ENCODE measurements at regions not wholly inside any gene's neighbourhood (a gene's known extent, or its start where the extent isn't known, plus 50 kb on each side); places are given as distances from the start of the nearest gene placed in this dataset.

GRCh38 chr5:74279244-74279643 lies 361.3 kb downstream of the ENC1 start:
- TF ChIP-seq YY1 (tag by site-specific recombination; IDR thresholded peaks at IDR 0.05) (no peak), KLF1 (tag by site-specific recombination; IDR thresholded peaks at IDR 0.05) (no peak), ZNF626 (tag by site-specific recombination; IDR thresholded peaks at IDR 0.05) (no peak), ZNF121 (tag by site-specific recombination; IDR thresholded peaks at IDR 0.05) (no peak), TCF7L2 (IDR thresholded peaks at IDR 0.05; ENCODE audit: borderline replicate concordance, low read depth, low read length) (no peak), ZNF777 (tag by site-specific recombination; IDR thresholded peaks at IDR 0.05; ENCODE audit: borderline replicate concordance) (no peak), KLF16 (tag by site-specific recombination; IDR thresholded peaks at IDR 0.05) (no peak), PATZ1 (tag by site-specific recombination; IDR thresholded peaks at IDR 0.05) (no peak), ZNF791 (tag by site-specific recombination; IDR thresholded peaks at IDR 0.05) (no peak), ZBTB7A (tag by site-specific recombination; IDR thresholded peaks at IDR 0.05; ENCODE audit: low read depth) (no peak)
- TF ChIP-seq, protein P1, sequence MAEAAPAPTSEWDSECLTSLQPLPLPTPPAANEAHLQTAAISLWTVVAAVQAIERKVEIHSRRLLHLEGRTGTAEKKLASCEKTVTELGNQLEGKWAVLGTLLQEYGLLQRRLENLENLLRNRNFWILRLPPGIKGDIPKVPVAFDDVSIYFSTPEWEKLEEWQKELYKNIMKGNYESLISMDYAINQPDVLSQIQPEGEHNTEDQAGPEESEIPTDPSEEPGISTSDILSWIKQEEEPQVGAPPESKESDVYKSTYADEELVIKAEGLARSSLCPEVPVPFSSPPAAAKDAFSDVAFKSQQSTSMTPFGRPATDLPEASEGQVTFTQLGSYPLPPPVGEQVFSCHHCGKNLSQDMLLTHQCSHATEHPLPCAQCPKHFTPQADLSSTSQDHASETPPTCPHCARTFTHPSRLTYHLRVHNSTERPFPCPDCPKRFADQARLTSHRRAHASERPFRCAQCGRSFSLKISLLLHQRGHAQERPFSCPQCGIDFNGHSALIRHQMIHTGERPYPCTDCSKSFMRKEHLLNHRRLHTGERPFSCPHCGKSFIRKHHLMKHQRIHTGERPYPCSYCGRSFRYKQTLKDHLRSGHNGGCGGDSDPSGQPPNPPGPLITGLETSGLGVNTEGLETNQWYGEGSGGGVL (tag by site-specific recombination; IDR thresholded peaks at IDR 0.05), result no peak
- TF ChIP-seq, protein P2, sequence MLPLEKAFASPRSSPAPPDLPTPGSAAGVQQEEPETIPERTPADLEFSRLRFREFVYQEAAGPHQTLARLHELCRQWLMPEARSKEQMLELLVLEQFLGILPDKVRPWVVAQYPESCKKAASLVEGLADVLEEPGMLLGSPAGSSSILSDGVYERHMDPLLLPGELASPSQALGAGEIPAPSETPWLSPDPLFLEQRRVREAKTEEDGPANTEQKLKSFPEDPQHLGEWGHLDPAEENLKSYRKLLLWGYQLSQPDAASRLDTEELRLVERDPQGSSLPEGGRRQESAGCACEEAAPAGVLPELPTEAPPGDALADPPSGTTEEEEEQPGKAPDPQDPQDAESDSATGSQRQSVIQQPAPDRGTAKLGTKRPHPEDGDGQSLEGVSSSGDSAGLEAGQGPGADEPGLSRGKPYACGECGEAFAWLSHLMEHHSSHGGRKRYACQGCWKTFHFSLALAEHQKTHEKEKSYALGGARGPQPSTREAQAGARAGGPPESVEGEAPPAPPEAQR (tag by site-specific recombination; IDR thresholded peaks at IDR 0.05), result no peak
- TF ChIP-seq, protein P3, sequence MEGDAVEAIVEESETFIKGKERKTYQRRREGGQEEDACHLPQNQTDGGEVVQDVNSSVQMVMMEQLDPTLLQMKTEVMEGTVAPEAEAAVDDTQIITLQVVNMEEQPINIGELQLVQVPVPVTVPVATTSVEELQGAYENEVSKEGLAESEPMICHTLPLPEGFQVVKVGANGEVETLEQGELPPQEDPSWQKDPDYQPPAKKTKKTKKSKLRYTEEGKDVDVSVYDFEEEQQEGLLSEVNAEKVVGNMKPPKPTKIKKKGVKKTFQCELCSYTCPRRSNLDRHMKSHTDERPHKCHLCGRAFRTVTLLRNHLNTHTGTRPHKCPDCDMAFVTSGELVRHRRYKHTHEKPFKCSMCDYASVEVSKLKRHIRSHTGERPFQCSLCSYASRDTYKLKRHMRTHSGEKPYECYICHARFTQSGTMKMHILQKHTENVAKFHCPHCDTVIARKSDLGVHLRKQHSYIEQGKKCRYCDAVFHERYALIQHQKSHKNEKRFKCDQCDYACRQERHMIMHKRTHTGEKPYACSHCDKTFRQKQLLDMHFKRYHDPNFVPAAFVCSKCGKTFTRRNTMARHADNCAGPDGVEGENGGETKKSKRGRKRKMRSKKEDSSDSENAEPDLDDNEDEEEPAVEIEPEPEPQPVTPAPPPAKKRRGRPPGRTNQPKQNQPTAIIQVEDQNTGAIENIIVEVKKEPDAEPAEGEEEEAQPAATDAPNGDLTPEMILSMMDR (tag by site-specific recombination; IDR thresholded peaks at IDR 0.05), result no peak
- TF ChIP-seq, protein P4, sequence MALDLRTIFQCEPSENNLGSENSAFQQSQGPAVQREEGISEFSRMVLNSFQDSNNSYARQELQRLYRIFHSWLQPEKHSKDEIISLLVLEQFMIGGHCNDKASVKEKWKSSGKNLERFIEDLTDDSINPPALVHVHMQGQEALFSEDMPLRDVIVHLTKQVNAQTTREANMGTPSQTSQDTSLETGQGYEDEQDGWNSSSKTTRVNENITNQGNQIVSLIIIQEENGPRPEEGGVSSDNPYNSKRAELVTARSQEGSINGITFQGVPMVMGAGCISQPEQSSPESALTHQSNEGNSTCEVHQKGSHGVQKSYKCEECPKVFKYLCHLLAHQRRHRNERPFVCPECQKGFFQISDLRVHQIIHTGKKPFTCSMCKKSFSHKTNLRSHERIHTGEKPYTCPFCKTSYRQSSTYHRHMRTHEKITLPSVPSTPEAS (tag by site-specific recombination; IDR thresholded peaks at IDR 0.05), result no peak

Measured in HEK293 (cell line).